ENCODE measurements at regions not wholly inside any gene's neighbourhood (a gene's known extent, or its start where the extent isn't known, plus 50 kb on each side); places are given as distances from the start of the nearest gene placed in this dataset.
A peak's percentile ranks its signal among the peaks of the same experiment; 100 is the strongest.

DNA sequence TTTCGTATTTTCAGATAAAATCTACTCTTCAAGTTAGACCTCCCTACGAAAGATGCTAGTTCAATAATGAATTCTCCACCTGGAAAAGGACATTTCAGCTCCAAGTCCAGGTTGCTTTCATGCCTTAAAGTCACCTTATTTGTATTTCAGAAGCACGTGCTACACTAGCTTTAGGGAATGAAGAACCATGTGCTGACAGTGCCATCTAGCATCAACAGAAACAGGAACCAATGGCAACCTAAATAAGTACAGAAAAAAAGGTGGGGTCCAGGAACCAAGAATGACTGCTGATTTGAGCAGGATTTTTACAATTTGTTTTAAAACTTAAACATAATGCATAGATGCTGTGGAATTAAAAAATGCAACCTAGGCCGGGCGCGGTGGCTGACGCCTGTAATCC is 77.6 kb upstream of the SNRPN start:
- no peak overlapping the region for H3K27ac ChIP-seq (ENCODE audit: low read length)
- DNase-seq (ENCODE audit: low read depth, low spot score) (no peak), ATAC-seq (no peak)
- CTCF ChIA-PET: no interaction called here
- in situ Hi-C loops (cut with HindIII; ENCODE audit: low pct_unique_long_range_greater_than_20kb, low sequenced_read_pairs) (no loop called here), intact Hi-C loops (cut with micrococcal nuclease; ENCODE audit: unreplicated experiment) (no loop called here)
- H3K4me3 ChIP-seq (ENCODE audit: low read depth in 2 of 2, low read length in 2 of 2): no peak overlapping the region
- TF ChIP-seq POLR2AphosphoS5 (IDR thresholded peaks at IDR 0.05; ENCODE audit: low read depth, low read length): no peak
- no peak for TF ChIP-seq TCF7L2 (IDR thresholded peaks at IDR 0.05; ENCODE audit: low read depth, low read length)
- TF ChIP-seq, protein P1, sequence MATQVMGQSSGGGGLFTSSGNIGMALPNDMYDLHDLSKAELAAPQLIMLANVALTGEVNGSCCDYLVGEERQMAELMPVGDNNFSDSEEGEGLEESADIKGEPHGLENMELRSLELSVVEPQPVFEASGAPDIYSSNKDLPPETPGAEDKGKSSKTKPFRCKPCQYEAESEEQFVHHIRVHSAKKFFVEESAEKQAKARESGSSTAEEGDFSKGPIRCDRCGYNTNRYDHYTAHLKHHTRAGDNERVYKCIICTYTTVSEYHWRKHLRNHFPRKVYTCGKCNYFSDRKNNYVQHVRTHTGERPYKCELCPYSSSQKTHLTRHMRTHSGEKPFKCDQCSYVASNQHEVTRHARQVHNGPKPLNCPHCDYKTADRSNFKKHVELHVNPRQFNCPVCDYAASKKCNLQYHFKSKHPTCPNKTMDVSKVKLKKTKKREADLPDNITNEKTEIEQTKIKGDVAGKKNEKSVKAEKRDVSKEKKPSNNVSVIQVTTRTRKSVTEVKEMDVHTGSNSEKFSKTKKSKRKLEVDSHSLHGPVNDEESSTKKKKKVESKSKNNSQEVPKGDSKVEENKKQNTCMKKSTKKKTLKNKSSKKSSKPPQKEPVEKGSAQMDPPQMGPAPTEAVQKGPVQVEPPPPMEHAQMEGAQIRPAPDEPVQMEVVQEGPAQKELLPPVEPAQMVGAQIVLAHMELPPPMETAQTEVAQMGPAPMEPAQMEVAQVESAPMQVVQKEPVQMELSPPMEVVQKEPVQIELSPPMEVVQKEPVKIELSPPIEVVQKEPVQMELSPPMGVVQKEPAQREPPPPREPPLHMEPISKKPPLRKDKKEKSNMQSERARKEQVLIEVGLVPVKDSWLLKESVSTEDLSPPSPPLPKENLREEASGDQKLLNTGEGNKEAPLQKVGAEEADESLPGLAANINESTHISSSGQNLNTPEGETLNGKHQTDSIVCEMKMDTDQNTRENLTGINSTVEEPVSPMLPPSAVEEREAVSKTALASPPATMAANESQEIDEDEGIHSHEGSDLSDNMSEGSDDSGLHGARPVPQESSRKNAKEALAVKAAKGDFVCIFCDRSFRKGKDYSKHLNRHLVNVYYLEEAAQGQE (IDR thresholded peaks at IDR 0.05; ENCODE audit: insufficient read depth in 1 of 2, low read depth in 2 of 2, low read length in 1 of 2): no peak
- no peak for TF ChIP-seq SIN3A (IDR thresholded peaks at IDR 0.05; ENCODE audit: borderline replicate concordance, insufficient read depth, low read depth, low read length)
- TF ChIP-seq, protein P2, sequence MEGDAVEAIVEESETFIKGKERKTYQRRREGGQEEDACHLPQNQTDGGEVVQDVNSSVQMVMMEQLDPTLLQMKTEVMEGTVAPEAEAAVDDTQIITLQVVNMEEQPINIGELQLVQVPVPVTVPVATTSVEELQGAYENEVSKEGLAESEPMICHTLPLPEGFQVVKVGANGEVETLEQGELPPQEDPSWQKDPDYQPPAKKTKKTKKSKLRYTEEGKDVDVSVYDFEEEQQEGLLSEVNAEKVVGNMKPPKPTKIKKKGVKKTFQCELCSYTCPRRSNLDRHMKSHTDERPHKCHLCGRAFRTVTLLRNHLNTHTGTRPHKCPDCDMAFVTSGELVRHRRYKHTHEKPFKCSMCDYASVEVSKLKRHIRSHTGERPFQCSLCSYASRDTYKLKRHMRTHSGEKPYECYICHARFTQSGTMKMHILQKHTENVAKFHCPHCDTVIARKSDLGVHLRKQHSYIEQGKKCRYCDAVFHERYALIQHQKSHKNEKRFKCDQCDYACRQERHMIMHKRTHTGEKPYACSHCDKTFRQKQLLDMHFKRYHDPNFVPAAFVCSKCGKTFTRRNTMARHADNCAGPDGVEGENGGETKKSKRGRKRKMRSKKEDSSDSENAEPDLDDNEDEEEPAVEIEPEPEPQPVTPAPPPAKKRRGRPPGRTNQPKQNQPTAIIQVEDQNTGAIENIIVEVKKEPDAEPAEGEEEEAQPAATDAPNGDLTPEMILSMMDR (IDR thresholded peaks at IDR 0.05): no peak
- BruUV-seq (replicated peaks): no TSS peak
- no peaks in the 10 kb centered on the region for H3K27me3 ChIP-seq (ENCODE audit: control insufficient read depth, insufficient read depth, low read length)
- no peaks in the 10 kb centered on the region for H3K9me3 ChIP-seq (ENCODE audit: control insufficient read depth, insufficient read depth, low read depth, low read length)
- POLR2A ChIA-PET: no interaction called here
- H3K4me1 ChIP-seq (ENCODE audit: control insufficient read depth, insufficient read depth, low read length): no peaks in the 10 kb centered on the region
- H3K36me3 ChIP-seq (ENCODE audit: control insufficient read depth, insufficient read depth, low read length): no peaks in the 10 kb centered on the region

DNA sequence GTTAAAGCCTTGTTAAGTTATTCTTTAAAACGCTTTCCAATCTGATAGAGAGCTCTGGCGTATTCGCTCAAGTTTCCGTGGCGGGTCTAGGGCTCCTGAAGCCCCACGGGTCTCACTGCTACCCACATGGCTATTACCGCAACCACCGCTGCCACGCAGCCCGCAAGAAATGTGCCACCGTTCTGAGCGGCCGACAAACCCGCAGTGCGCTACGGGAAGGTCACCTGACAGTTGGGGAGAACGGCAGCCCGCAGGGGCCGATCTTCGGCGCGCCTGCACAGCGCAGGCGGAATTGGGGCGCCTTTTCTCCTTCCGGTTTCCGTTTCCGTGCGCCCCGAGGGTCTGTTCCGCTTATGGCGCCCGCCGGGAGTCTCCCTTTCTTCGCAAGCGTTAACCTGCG is 76.6 kb upstream of the SNRPN start:
- DNase-seq (ENCODE audit: low read depth, low spot score) (no peak), ATAC-seq (no peak)
- no TSS peak for BruUV-seq (replicated peaks)
- TF ChIP-seq POLR2AphosphoS5 (IDR thresholded peaks at IDR 0.05; ENCODE audit: low read depth, low read length): no peak
- intact Hi-C loops (cut with micrococcal nuclease; ENCODE audit: unreplicated experiment) (no loop called here), in situ Hi-C loops (cut with HindIII; ENCODE audit: low pct_unique_long_range_greater_than_20kb, low sequenced_read_pairs) (no loop called here)
- H3K27me3 ChIP-seq (ENCODE audit: control insufficient read depth, insufficient read depth, low read length): no peaks in the 10 kb centered on the region
- H3K9me3 ChIP-seq (ENCODE audit: control insufficient read depth, insufficient read depth, low read depth, low read length): no peaks in the 10 kb centered on the region
- no peaks in the 10 kb centered on the region for H3K36me3 ChIP-seq (ENCODE audit: control insufficient read depth, insufficient read depth, low read length)
- H3K4me1 ChIP-seq (ENCODE audit: control insufficient read depth, insufficient read depth, low read length): no peaks in the 10 kb centered on the region
- POLR2A ChIA-PET: no interaction called here
- peak overlapping the region in 1 of 2 experiments; percentile 19; a peak in 1 of 4 replicates for H3K4me3 ChIP-seq (ENCODE audit: low read depth in 2 of 2, low read length in 2 of 2)
- CTCF ChIA-PET: no interaction called here
- H3K27ac ChIP-seq (ENCODE audit: low read length): no peak overlapping the region

DNA sequence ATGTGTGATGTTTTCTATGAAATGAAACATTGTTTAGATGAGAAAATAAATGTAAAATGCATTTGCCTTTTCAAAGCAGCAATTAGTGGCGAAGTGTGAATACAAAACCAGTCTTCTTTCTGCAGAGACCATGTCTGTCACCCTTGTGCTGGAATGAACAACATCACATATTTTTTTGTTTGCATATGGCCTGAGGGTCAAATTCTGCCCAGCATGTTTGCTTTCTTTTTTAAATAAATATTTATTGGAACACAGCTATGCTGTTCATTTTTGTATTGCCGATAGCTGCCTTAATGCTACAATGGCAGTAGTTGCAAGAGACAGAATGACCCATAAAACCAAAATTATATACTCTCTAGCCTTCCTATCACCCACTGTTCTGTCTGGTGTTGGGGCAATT is 75.3 kb upstream of the SNRPN start:
- TF ChIP-seq, protein P1 (IDR thresholded peaks at IDR 0.05; ENCODE audit: insufficient read depth in 1 of 2, low read depth in 2 of 2, low read length in 1 of 2): no peak
- TF ChIP-seq SIN3A (IDR thresholded peaks at IDR 0.05; ENCODE audit: borderline replicate concordance, insufficient read depth, low read depth, low read length) (no peak), POLR2AphosphoS5 (IDR thresholded peaks at IDR 0.05; ENCODE audit: low read depth, low read length) (no peak), TCF7L2 (IDR thresholded peaks at IDR 0.05; ENCODE audit: low read depth, low read length) (no peak)
- TF ChIP-seq, protein P2 (IDR thresholded peaks at IDR 0.05): no peak
- BruUV-seq (replicated peaks): no TSS peak
- DNase-seq (ENCODE audit: low read depth, low spot score) (no peak), ATAC-seq (no peak)
- H3K27me3 ChIP-seq (ENCODE audit: control insufficient read depth, insufficient read depth, low read length): no peaks in the 10 kb centered on the region
- H3K9me3 ChIP-seq (ENCODE audit: control insufficient read depth, insufficient read depth, low read depth, low read length): no peaks in the 10 kb centered on the region
- in situ Hi-C loops (cut with HindIII; ENCODE audit: low pct_unique_long_range_greater_than_20kb, low sequenced_read_pairs): no loop called here
- H3K4me1 ChIP-seq (ENCODE audit: control insufficient read depth, insufficient read depth, low read length): no peaks in the 10 kb centered on the region
- ChIA-PET POLR2A (interaction anchor here (0.6 kb wide), 1 partner anchor 117 kb away, joined by 5 read pairs; no protein-coding TSS in a partner anchor), CTCF (no interaction called here)
- H3K4me3 ChIP-seq (ENCODE audit: low read depth in 2 of 2, low read length in 2 of 2): no peak overlapping the region
- intact Hi-C loops (cut with micrococcal nuclease; ENCODE audit: unreplicated experiment): no loop called here
- no peak overlapping the region for H3K27ac ChIP-seq (ENCODE audit: low read length)
- H3K36me3 ChIP-seq (ENCODE audit: control insufficient read depth, insufficient read depth, low read length): no peaks in the 10 kb centered on the region

All from Panc1 (cell line).